Lower lobe of right lung (tissue), 2 donors: ENCODE measurements at regions not wholly inside any gene's neighbourhood (a gene's known extent, or its start where the extent isn't known, plus 50 kb on each side); places are given as distances from the start of the nearest gene placed in this dataset.
A peak's percentile ranks its signal among the peaks of the same experiment; 100 is the strongest.

ENCODE experiments used
- ATAC-seq, 2 donors: fragments of 200-7000 bp; cut with Tn5 transposase; one replicate each; pipeline ENCODE4 v1.9.1; 2020 to 2022; ENCODE audit warnings: mild to moderate bottlenecking in 2 of 2, moderate library complexity in 2 of 2
- DNase-seq: peaks from one replicate; pipeline ENCODE4 v3.0.0-alpha.2; 2020
- H3K27ac ChIP-seq: fragments of 200-600 bp; one replicate; pipeline ENCODE4 v1.8.0; 2022
- H3K27me3 ChIP-seq: fragments of 200-600 bp; one replicate; pipeline ENCODE4 v1.8.0; 2022; ENCODE audit warnings: low read depth
- H3K36me3 ChIP-seq: fragments of 200-600 bp; one replicate; pipeline ENCODE4 v1.8.0; 2022; ENCODE audit warnings: mild to moderate bottlenecking
- H3K4me1 ChIP-seq: fragments of 200-600 bp; one replicate; pipeline ENCODE4 v1.8.0; 2022
- H3K4me3 ChIP-seq: fragments of 200-600 bp; one replicate; pipeline ENCODE4 v1.8.0; 2022; ENCODE audit warnings: mild to moderate bottlenecking
- H3K9me3 ChIP-seq: fragments of 200-600 bp; one replicate; pipeline ENCODE4 v1.8.0; 2022
- intact Hi-C: fragments of 100-400 bp; cut with DNase I; formaldehyde crosslinking; loops from one replicate; pipeline ENCODE4 v1.11.0; 2022
- TF ChIP-seq, protein P1 (sequence below): fragments of 200-600 bp; IDR thresholded peaks from one replicate; pipeline ENCODE4 v1.8.0; 2022; ENCODE audit warnings: antibody characterized with exemption, mild to moderate bottlenecking
- donor health status: DM: no; HTN: yes; CAD: no; lungs with severe emphysema.

DNA sequence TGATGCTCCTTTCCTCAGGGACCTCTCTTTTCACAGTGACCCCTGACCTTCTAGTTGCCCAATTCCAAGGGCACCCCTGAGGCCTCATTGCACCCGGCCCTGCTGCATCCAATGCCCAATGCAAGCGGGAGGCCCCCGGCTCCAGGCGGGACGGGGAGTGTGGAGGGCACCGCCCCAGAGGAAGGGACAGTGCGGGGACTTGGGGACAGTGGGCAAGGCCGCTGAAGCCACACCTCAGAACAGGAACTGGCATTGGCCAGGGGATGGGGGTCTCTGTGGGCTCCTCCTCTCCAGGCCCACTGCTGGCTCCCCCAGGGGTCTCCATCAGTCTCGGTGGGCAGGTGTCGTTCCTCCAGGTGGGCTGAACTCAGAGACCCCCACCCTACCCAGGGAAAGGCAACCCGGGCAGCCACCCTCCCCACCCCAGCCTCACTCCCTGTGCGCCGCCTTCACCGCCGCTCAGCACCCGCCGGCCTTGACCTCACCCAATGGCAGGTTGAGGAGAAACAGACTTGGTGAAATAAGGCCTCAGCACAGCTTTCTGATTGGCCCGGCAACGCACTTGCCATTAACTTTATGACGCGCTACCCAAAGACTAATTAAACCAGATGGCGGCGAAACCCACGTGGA lies 1312.0 kb downstream of the BRD1 start:
- Histone ChIP-seq H3K4me1 (no peaks in the 10 kb centered on the region), H3K36me3 (no peaks in the 10 kb centered on the region), H3K9me3 (no peaks in the 10 kb centered on the region), H3K4me3 (no peak overlapping the region), H3K27me3 (peaks cover 3% of the 10 kb centered on the region), H3K27ac (no peak overlapping the region)
- ATAC-seq (no peak), DNase-seq (no peak)
- TF ChIP-seq, protein P1, sequence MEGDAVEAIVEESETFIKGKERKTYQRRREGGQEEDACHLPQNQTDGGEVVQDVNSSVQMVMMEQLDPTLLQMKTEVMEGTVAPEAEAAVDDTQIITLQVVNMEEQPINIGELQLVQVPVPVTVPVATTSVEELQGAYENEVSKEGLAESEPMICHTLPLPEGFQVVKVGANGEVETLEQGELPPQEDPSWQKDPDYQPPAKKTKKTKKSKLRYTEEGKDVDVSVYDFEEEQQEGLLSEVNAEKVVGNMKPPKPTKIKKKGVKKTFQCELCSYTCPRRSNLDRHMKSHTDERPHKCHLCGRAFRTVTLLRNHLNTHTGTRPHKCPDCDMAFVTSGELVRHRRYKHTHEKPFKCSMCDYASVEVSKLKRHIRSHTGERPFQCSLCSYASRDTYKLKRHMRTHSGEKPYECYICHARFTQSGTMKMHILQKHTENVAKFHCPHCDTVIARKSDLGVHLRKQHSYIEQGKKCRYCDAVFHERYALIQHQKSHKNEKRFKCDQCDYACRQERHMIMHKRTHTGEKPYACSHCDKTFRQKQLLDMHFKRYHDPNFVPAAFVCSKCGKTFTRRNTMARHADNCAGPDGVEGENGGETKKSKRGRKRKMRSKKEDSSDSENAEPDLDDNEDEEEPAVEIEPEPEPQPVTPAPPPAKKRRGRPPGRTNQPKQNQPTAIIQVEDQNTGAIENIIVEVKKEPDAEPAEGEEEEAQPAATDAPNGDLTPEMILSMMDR: no peak
- intact Hi-C loops: no loop called here

DNA sequence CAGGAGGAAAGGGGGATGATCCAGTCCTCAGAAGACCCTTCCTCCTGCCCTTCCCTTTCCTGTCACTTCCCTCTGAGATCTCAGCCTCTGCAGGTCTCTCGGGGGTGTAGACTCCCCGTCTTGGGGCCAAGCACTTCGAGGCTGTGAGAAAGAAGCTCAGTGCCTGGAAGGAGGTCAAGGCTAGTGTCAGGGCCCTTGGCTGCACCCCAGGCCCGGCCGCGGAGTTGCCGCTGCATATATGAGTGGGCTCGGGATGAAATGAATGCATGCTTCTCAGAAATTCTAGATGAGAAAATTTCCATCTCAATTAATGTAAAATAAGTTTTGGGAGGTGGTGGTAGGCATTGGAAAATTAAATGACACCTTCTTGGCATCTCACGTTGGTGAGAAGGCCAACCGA lies 1313.7 kb downstream of the BRD1 start:
- TF ChIP-seq, protein P1: no peak
- no peaks in the 10 kb centered on the region for H3K9me3 ChIP-seq
- no peak overlapping the region for H3K4me3 ChIP-seq
- DNase-seq (no peak), ATAC-seq (no peak)
- no peak overlapping the region for H3K27ac ChIP-seq
- H3K27me3 ChIP-seq: peaks cover 3% of the 10 kb centered on the region
- intact Hi-C loops: no loop called here
- no peaks in the 10 kb centered on the region for H3K36me3 ChIP-seq
- H3K4me1 ChIP-seq: no peaks in the 10 kb centered on the region

DNA sequence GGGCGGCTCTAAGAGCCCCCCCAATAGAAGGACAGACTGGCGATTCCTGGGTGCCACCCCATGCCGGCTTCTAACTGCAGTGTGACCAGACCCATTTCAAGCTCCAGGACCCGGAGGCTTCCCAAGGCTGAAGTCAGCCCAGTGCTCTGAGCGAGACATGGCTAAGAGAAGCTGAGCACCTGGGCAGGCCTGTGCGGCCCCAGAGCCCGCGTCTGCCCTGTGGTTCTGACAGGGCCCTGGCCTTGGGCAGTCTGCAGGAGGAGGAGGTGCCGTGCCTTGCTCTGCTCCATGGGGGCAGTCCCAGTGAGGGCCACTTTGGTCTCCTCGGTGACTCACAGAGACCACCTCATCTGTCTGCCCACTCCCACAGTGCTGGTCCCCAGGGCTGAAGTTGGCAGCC lies 1314.2 kb downstream of the BRD1 start:
- no peak overlapping the region for H3K27ac ChIP-seq
- no peaks in the 10 kb centered on the region for H3K9me3 ChIP-seq
- DNase-seq (no peak), ATAC-seq (peak in 1 of 2 donors; percentile 18)
- intact Hi-C loops: no loop called here
- no peaks in the 10 kb centered on the region for H3K27me3 ChIP-seq
- TF ChIP-seq, protein P1: no peak
- no peak overlapping the region for H3K4me3 ChIP-seq
- H3K4me1 ChIP-seq: no peaks in the 10 kb centered on the region
- H3K36me3 ChIP-seq: no peaks in the 10 kb centered on the region

DNA sequence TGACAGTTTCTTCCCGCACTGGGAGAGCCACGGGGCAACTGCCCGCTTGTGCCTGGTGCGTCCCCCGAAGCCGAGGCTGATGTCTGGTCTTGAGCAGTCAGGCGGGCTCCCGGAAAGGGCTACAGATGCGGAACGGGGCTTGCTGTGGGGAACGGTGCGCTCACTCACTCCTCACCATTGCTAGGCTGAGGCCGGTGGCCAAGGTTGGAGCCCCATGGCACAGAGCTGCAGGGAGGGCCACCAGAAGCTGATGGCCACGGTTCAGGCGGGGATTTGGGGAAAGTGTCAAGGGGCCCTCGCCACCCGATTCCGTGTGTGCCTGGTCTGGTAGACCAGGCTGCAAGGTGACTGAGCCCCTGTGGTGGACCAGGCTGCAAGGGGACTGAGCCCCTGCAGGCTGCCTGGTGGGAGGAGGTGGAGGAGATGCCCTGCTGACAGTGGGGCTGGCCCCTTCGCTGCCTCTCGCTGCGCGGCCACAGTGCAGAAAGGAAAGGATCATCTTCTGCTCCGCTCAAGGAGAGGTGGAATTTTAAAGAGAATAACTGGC lies 1315.8 kb downstream of the BRD1 start:
- Histone ChIP-seq H3K4me3 (no peak overlapping the region), H3K36me3 (no peaks in the 10 kb centered on the region), H3K4me1 (no peaks in the 10 kb centered on the region), H3K9me3 (no peaks in the 10 kb centered on the region), H3K27ac (no peak overlapping the region), H3K27me3 (no peaks in the 10 kb centered on the region)
- no peak for ATAC-seq
- TF ChIP-seq, protein P1: no peak
- intact Hi-C loops: no loop called here
- DNase-seq: no peak

DNA sequence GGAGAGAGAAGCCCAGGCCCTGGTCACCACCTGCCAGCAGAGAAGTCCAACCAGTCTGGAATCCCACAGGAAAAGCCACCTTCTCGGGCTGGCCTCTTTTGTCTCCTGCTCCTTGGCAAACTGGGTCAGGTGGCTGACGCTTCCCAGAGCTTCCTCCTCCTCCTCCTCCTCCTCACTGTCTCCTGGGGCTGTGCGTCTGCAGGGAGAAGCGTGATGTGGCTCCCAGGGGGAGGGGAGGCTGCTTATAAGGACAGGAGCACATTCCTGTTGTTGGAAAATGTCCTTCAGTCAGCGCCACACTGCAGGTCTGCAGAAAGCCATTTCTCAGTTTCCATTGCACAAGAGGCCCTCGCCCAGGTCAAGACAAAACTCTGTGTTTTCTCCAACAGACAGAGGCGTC lies 1316.5 kb downstream of the BRD1 start:
- Histone ChIP-seq H3K27ac (no peak overlapping the region), H3K27me3 (no peaks in the 10 kb centered on the region), H3K4me3 (no peak overlapping the region), H3K36me3 (no peaks in the 10 kb centered on the region), H3K9me3 (no peaks in the 10 kb centered on the region), H3K4me1 (no peaks in the 10 kb centered on the region)
- TF ChIP-seq, protein P1: no peak
- intact Hi-C loops: no loop called here
- DNase-seq: no peak
- no peak for ATAC-seq
